Upper lobe of left lung (tissue), 6 donors: ENCODE measurements at regions not wholly inside any gene's neighbourhood (a gene's known extent, or its start where the extent isn't known, plus 50 kb on each side); places are given as distances from the start of the nearest gene placed in this dataset.

Experiments used
- ATAC-seq, 2 donors: fragments of 200-7000 bp; cut with Tn5 transposase; one replicate each; pipeline ENCODE4 v1.9.1; 2022; ENCODE audit warnings: mild to moderate bottlenecking in 2 of 2, moderate library complexity in 2 of 2; ENCODE audit not compliant: low FRiP score in 2 of 2
- DNase-seq, 2 donors: peaks; one replicate each; pipeline ENCODE4 v3.0.0-alpha.2; 2019 to 2020
- H3K27ac ChIP-seq, 4 donors: fragments of 200-600 bp; sonication (generic); one replicate each; pipeline ENCODE4 v1.5.1; 2016 to 2019
- H3K27me3 ChIP-seq, 4 donors: fragments of 200-600 bp; sonication (generic); one replicate each; pipeline ENCODE4 v1.5.1; 2017 to 2019
- H3K36me3 ChIP-seq, 4 donors: fragments of 200-600 bp; sonication (generic); one replicate each; pipeline ENCODE4 v1.5.1; 2016 to 2019
- H3K4me1 ChIP-seq, 4 donors: fragments of 200-600 bp; sonication (generic); one replicate each; pipeline ENCODE4 v1.5.1; 2018 to 2019
- H3K4me3 ChIP-seq, 4 donors: fragments of 200-600 bp; sonication (generic); one replicate each; pipeline ENCODE4 v1.5.1; 2017 to 2019; ENCODE audit warnings: mild to moderate bottlenecking in 2 of 4, moderate library complexity in 1 of 4
- H3K9me3 ChIP-seq, 4 donors: fragments of 200-600 bp; sonication (generic); one replicate each; pipeline ENCODE4 v1.5.1; 2018 to 2019
- EP300 ChIP-seq, 4 donors: sonication (generic); formaldehyde crosslinking; IDR thresholded peaks; one replicate each; pipeline ENCODE4 v1.5.1; 2017; ENCODE audit warnings: antibody characterized with exemption in 4 of 4, control low read depth in 2 of 4
- POLR2A ChIP-seq, 4 donors: fragments of 450-650 bp; IDR thresholded peaks; one replicate each; pipeline ENCODE4 v1.5.1; 2016 to 2017; ENCODE audit warnings: antibody characterized with exemption in 4 of 4, mild to moderate bottlenecking in 2 of 4
- POLR2AphosphoS5 ChIP-seq, 2 donors: sonication (generic); formaldehyde crosslinking; IDR thresholded peaks; one replicate each; pipeline ENCODE4 v1.5.1; 2017; ENCODE audit warnings: antibody characterized with exemption in 2 of 2
- WGBS, 2 donors: methylation state at CpG; one replicate each; pipeline ENCODE4 v1.1.5; 2017 to 2018; 5-methylcytosine and 5-hydroxymethylcytosine counted together
- TF ChIP-seq, protein P1 (sequence below), 6 experiments: fragments of 450-650 bp in 4 of 6; fragments of 200-600 bp in 2 of 6; sonication (generic) in 2 of 6; IDR thresholded peaks; one replicate each; pipeline ENCODE4 v1.5.1; 2016 to 2019; ENCODE audit warnings: antibody characterized with exemption in 6 of 6
- donor health status: DM: no; HTN: no; CAD: no; lungs with moderate emphysema.
- donor health status: DM: no; HTN: yes; CAD: no; lungs with severe emphysema.

DNA sequence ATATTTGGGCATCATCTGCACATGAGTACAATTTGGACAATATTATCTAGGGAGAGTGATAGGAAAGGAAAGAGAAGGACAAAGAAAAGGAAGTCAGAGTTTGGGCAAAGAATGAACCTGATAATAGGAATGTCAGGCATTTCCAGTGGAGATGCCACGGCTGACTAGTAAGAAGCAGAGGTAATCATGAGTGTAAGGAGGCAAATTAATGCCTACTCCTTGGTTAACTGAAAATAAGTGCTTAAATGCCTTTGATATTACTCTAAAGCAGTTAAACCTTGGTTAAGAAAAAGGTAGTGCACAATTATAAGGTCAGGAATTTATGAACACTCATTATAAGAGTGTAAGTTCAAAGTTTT, 99.2 kb upstream of the DDIT4L start:
- Histone ChIP-seq H3K4me1 (no peaks in the 10 kb centered on the region), H3K4me3 (no peak overlapping the region), H3K36me3 (no peaks in the 10 kb centered on the region), H3K9me3 (no peaks in the 10 kb centered on the region), H3K27me3 (no peaks in the 10 kb centered on the region), H3K27ac (no peak overlapping the region)
- TF ChIP-seq, protein P1, sequence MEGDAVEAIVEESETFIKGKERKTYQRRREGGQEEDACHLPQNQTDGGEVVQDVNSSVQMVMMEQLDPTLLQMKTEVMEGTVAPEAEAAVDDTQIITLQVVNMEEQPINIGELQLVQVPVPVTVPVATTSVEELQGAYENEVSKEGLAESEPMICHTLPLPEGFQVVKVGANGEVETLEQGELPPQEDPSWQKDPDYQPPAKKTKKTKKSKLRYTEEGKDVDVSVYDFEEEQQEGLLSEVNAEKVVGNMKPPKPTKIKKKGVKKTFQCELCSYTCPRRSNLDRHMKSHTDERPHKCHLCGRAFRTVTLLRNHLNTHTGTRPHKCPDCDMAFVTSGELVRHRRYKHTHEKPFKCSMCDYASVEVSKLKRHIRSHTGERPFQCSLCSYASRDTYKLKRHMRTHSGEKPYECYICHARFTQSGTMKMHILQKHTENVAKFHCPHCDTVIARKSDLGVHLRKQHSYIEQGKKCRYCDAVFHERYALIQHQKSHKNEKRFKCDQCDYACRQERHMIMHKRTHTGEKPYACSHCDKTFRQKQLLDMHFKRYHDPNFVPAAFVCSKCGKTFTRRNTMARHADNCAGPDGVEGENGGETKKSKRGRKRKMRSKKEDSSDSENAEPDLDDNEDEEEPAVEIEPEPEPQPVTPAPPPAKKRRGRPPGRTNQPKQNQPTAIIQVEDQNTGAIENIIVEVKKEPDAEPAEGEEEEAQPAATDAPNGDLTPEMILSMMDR (IDR thresholded peaks at IDR 0.05) = no peak
- TF ChIP-seq EP300 (IDR thresholded peaks at IDR 0.05) (no peak), POLR2AphosphoS5 (IDR thresholded peaks at IDR 0.05) (no peak), POLR2A (IDR thresholded peaks at IDR 0.05) (no peak)
- 64% methylated on average over 1 of the region's 1 CpG for WGBS, 2 donors
- no peak for DNase-seq
- no peak for ATAC-seq

- no peaks in the 10 kb centered on the region for H3K4me1 ChIP-seq
- 71 to 75% methylated on average over 5 of the region's 5 CpGs for WGBS, 2 donors
Observed at GRCh38 chr4:100288811-100289529, 98.7 kb upstream of the DDIT4L start.

GRCh38 chr4:100288161-100288560, 97.9 kb upstream of the DDIT4L start:
- no peak for DNase-seq
- Histone ChIP-seq H3K9me3 (no peaks in the 10 kb centered on the region), H3K4me1 (no peaks in the 10 kb centered on the region), H3K36me3 (no peaks in the 10 kb centered on the region), H3K27me3 (no peaks in the 10 kb centered on the region), H3K27ac (no peak overlapping the region), H3K4me3 (no peak overlapping the region)
- ATAC-seq = no peak
- no peak for TF ChIP-seq POLR2AphosphoS5 (IDR thresholded peaks at IDR 0.05)
- TF ChIP-seq, protein P1 (IDR thresholded peaks at IDR 0.05) = no peak
- no peak for TF ChIP-seq POLR2A (IDR thresholded peaks at IDR 0.05)
- no peak for TF ChIP-seq EP300 (IDR thresholded peaks at IDR 0.05)
- 97 to 100% methylated on average over 1 of the region's 1 CpG for WGBS, 2 donors

More at GRCh38 chr4:100288811-100289529, 98.7 kb upstream of the DDIT4L start:
- TF ChIP-seq POLR2A (IDR thresholded peaks at IDR 0.05) (no peak), EP300 (IDR thresholded peaks at IDR 0.05) (no peak), POLR2AphosphoS5 (IDR thresholded peaks at IDR 0.05) (no peak)
- TF ChIP-seq, protein P1 (IDR thresholded peaks at IDR 0.05) = no peak
- peak in 1 of 2 donors; percentile 63 for ATAC-seq
- H3K36me3 ChIP-seq = no peaks in the 10 kb centered on the region
- no peak overlapping the region for H3K4me3 ChIP-seq
- H3K27ac ChIP-seq = no peak overlapping the region
- no peaks in the 10 kb centered on the region for H3K27me3 ChIP-seq
- no peak for DNase-seq
- H3K9me3 ChIP-seq = no peaks in the 10 kb centered on the region

DNA sequence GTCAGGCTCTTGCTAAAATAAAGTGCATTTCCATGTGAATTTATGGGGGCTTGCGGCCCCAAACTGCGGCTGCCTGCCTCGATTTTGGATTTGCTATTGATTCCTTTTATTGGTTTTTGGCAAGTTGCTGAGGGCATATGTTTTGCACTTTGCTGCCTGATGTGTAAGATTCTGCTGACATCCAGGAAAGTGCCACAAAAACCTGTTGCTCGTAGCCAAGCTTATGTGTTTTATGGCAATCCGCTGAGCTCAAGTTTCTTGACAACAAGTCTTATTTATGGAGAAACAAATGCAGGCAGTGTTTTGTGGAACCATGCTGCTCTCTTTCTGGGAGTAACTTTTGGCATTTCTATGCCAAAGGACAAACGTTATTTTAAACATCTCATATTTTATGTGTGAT, 97.3 kb upstream of the DDIT4L start:
- no peak overlapping the region for H3K4me3 ChIP-seq
- ATAC-seq (no peak), DNase-seq (no peak)
- TF ChIP-seq POLR2AphosphoS5 (IDR thresholded peaks at IDR 0.05) (no peak), EP300 (IDR thresholded peaks at IDR 0.05) (no peak), POLR2A (IDR thresholded peaks at IDR 0.05) (no peak)
- TF ChIP-seq, protein P1 (IDR thresholded peaks at IDR 0.05) = no peak
- WGBS, 2 donors = 79 to 82% methylated on average over 6 of the region's 6 CpGs
- no peaks in the 10 kb centered on the region for H3K9me3 ChIP-seq
- no peaks in the 10 kb centered on the region for H3K27me3 ChIP-seq
- H3K36me3 ChIP-seq = no peaks in the 10 kb centered on the region
- no peaks in the 10 kb centered on the region for H3K4me1 ChIP-seq
- H3K27ac ChIP-seq = no peak overlapping the region

GRCh38 chr4:100286636-100287035, 96.4 kb upstream of the DDIT4L start:
- H3K36me3 ChIP-seq = no peaks in the 10 kb centered on the region
- H3K9me3 ChIP-seq = no peaks in the 10 kb centered on the region
- H3K4me3 ChIP-seq = no peak overlapping the region
- ATAC-seq (no peak), DNase-seq (no peak)
- no peak overlapping the region for H3K27ac ChIP-seq
- H3K4me1 ChIP-seq = no peaks in the 10 kb centered on the region
- no peaks in the 10 kb centered on the region for H3K27me3 ChIP-seq
- TF ChIP-seq EP300 (IDR thresholded peaks at IDR 0.05) (no peak), POLR2AphosphoS5 (IDR thresholded peaks at IDR 0.05) (no peak), POLR2A (IDR thresholded peaks at IDR 0.05) (no peak)
- TF ChIP-seq, protein P1 (IDR thresholded peaks at IDR 0.05) = no peak
- 78 to 87% methylated on average over 3 of the region's 3 CpGs for WGBS, 2 donors
